ENCODE measurements at regions not wholly inside any gene's neighbourhood (a gene's known extent, or its start where the extent isn't known, plus 50 kb on each side); places are given as distances from the start of the nearest gene placed in this dataset.

DNA sequence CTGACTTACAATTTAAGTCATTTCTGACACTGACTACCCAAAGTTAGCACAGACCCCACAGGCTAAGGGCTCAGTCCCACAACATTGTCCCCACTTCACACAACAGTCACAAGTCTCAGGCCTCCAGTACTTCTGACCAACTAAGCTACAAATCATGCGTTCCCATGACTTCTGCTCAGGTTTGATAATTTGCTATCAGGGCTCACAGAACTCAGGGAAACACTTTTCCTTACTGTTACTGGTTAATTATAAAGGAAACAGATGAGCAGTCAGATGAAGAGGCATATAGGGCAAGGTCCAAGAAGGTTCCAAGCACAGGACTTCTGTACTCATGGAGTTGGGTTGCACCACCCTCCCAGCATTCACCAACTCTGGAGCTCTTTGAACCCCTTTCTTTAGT, 151.2 kb upstream of the TNR start:
- no peak for DNase-seq (ENCODE audit: low spot score in 2 of 2)
- in situ Hi-C loops (cut with MboI; ENCODE audit: low sequenced_read_pairs): loop anchor here (25.0 kb wide), 1 partner anchor 532 kb away; no protein-coding TSS in a partner anchor
- no peak overlapping the region for H3K4me3 ChIP-seq
- no peaks in the 10 kb centered on the region for H3K27me3 ChIP-seq (ENCODE audit: low read depth)
- H3K4me1 ChIP-seq: no peaks in the 10 kb centered on the region
- no peaks in the 10 kb centered on the region for H3K9me3 ChIP-seq
- no peaks in the 10 kb centered on the region for H3K36me3 ChIP-seq (replicated peaks)

DNA sequence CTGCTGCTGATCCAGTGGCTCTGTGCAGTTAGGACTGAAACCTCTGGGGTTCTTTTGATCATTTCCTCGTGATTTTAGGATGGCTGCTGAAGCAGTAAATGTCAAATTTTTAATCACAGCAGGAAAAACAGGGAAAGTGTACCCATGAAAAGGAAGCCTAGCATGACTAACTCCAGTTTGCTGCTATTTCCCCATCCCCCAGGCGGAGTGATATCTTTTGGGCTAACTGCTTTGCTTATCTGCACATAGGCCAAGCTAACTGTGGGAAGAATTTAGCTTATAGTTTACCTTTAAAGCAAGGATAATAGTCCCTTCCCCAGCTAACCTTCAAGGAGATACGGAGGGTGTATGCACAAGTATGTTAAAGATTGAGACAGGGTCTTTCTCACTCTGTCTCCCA, 149.8 kb upstream of the TNR start:
- DNase-seq (ENCODE audit: low spot score in 2 of 2): no peak
- no peaks in the 10 kb centered on the region for H3K27me3 ChIP-seq (ENCODE audit: low read depth)
- H3K4me1 ChIP-seq: no peaks in the 10 kb centered on the region
- H3K9me3 ChIP-seq: no peaks in the 10 kb centered on the region
- H3K36me3 ChIP-seq (replicated peaks): no peaks in the 10 kb centered on the region
- no peak overlapping the region for H3K4me3 ChIP-seq
- in situ Hi-C loops (cut with MboI; ENCODE audit: low sequenced_read_pairs): loop anchor here (25.0 kb wide), 1 partner anchor 531 kb away; no protein-coding TSS in a partner anchor

GRCh38 chr1:175892686-175893085, 149.3 kb upstream of the TNR start:
- no peaks in the 10 kb centered on the region for H3K4me1 ChIP-seq
- no peaks in the 10 kb centered on the region for H3K36me3 ChIP-seq (replicated peaks)
- H3K9me3 ChIP-seq: no peaks in the 10 kb centered on the region
- H3K4me3 ChIP-seq: no peak overlapping the region
- in situ Hi-C loops (cut with MboI; ENCODE audit: low sequenced_read_pairs): loop anchor here (25.0 kb wide), 1 partner anchor 530 kb away; no protein-coding TSS in a partner anchor
- no peaks in the 10 kb centered on the region for H3K27me3 ChIP-seq (ENCODE audit: low read depth)
- no peak for DNase-seq (ENCODE audit: low spot score in 2 of 2)

- no peaks in the 10 kb centered on the region for H3K9me3 ChIP-seq
- H3K4me1 ChIP-seq: no peaks in the 10 kb centered on the region
- no peaks in the 10 kb centered on the region for H3K36me3 ChIP-seq (replicated peaks)
- no peak overlapping the region for H3K4me3 ChIP-seq
- no peak for DNase-seq (ENCODE audit: low spot score in 2 of 2)
- in situ Hi-C loops (cut with MboI; ENCODE audit: low sequenced_read_pairs): loop anchor here (25.0 kb wide), 1 partner anchor 530 kb away; no protein-coding TSS in a partner anchor
- no peaks in the 10 kb centered on the region for H3K27me3 ChIP-seq (ENCODE audit: low read depth)
These were observed 148.5 kb upstream of the TNR start for GRCh38 chr1:175891783-175892309.

GRCh38 chr1:175890958-175891357, 147.6 kb upstream of the TNR start:
- H3K4me1 ChIP-seq: no peaks in the 10 kb centered on the region
- DNase-seq (ENCODE audit: low spot score in 2 of 2): no peak
- in situ Hi-C loops (cut with MboI; ENCODE audit: low sequenced_read_pairs): loop anchor here (25.0 kb wide), 1 partner anchor 529 kb away; no protein-coding TSS in a partner anchor
- H3K4me3 ChIP-seq: no peak overlapping the region
- H3K36me3 ChIP-seq (replicated peaks): no peaks in the 10 kb centered on the region
- H3K27me3 ChIP-seq (ENCODE audit: low read depth): no peaks in the 10 kb centered on the region
- H3K9me3 ChIP-seq: no peaks in the 10 kb centered on the region

DNA sequence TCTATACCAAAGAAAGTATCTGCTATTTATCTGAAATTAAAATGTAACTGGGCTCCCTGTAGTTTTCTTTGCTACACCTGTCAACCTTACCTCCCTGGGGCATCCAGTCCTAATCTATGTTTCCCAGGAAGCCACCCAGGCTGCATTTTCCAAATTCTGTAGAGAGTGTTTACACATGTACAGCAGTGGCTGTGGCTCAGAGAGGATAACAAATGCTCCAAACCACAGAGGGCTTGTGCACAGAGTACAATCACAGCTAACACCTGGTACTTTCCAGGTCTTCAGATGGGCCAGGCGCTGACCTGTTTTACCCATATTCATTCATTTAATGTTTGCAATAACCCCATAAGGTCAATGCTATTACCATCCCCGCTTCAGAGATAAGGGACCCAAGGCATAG, 146.5 kb upstream of the TNR start:
- Histone ChIP-seq H3K9me3 (no peaks in the 10 kb centered on the region), H3K4me1 (no peaks in the 10 kb centered on the region), H3K27me3 (ENCODE audit: low read depth) (no peaks in the 10 kb centered on the region), H3K4me3 (no peak overlapping the region), H3K36me3 (replicated peaks) (no peaks in the 10 kb centered on the region)
- no peak for DNase-seq (ENCODE audit: low spot score in 2 of 2)
- in situ Hi-C loops (cut with MboI; ENCODE audit: low sequenced_read_pairs): loop anchor here (25.0 kb wide), 1 partner anchor 528 kb away; no protein-coding TSS in a partner anchor

- Histone ChIP-seq H3K36me3 (replicated peaks) (no peaks in the 10 kb centered on the region), H3K9me3 (no peaks in the 10 kb centered on the region), H3K27me3 (ENCODE audit: low read depth) (no peaks in the 10 kb centered on the region), H3K4me1 (no peaks in the 10 kb centered on the region), H3K4me3 (no peak overlapping the region)
- in situ Hi-C loops (cut with MboI; ENCODE audit: low sequenced_read_pairs): loop anchor here (25.0 kb wide), 1 partner anchor 527 kb away; no protein-coding TSS in a partner anchor
- DNase-seq (ENCODE audit: low spot score in 2 of 2): no peak
These were observed 145.6 kb upstream of the TNR start for GRCh38 chr1:175888996-175889395.

GRCh38 chr1:175887981-175888428, 144.6 kb upstream of the TNR start:
- peak; percentile 51 to 80 for DNase-seq (ENCODE audit: low spot score in 2 of 2)
- Histone ChIP-seq H3K36me3 (replicated peaks) (no peaks in the 10 kb centered on the region), H3K9me3 (no peaks in the 10 kb centered on the region), H3K4me1 (no peaks in the 10 kb centered on the region), H3K4me3 (no peak overlapping the region), H3K27me3 (ENCODE audit: low read depth) (no peaks in the 10 kb centered on the region)
- in situ Hi-C loops (cut with MboI; ENCODE audit: low sequenced_read_pairs): loop anchor here (25.0 kb wide), 1 partner anchor 526 kb away; no protein-coding TSS in a partner anchor

DNA sequence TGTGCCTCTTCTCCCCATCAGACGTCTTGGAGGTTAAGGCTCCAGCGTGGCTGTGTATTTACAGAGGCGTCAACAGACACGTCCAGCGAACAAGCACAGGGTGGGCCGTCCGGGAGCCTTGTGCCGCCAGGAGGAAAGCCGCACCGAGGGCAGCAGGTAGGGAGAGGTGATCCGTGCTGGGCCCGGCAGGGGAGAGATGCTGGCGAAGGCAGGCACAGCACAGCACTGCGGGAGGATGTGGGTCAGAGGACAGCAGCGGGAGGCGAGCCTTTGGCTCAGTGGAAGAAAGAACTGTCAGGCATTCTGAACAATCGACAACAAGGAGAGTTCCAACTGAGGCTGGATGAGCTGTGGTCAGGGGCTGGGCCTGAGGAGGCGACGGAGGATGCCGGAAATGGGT, 144.1 kb upstream of the TNR start:
- no peak overlapping the region for H3K4me3 ChIP-seq
- no peaks in the 10 kb centered on the region for H3K27me3 ChIP-seq (ENCODE audit: low read depth)
- in situ Hi-C loops (cut with MboI; ENCODE audit: low sequenced_read_pairs): loop anchor here (25.0 kb wide), 1 partner anchor 525 kb away; no protein-coding TSS in a partner anchor
- H3K36me3 ChIP-seq (replicated peaks): no peaks in the 10 kb centered on the region
- H3K9me3 ChIP-seq: no peaks in the 10 kb centered on the region
- DNase-seq (ENCODE audit: low spot score in 2 of 2): no peak
- no peaks in the 10 kb centered on the region for H3K4me1 ChIP-seq

- Histone ChIP-seq H3K27me3 (ENCODE audit: low read depth) (no peaks in the 10 kb centered on the region), H3K4me1 (no peaks in the 10 kb centered on the region), H3K36me3 (replicated peaks) (no peaks in the 10 kb centered on the region), H3K4me3 (no peak overlapping the region), H3K9me3 (no peaks in the 10 kb centered on the region)
- in situ Hi-C loops (cut with MboI; ENCODE audit: low sequenced_read_pairs): loop anchor here (25.0 kb wide), 1 partner anchor 523 kb away; no protein-coding TSS in a partner anchor
- DNase-seq (ENCODE audit: low spot score in 2 of 2): no peak
These were observed 141.9 kb upstream of the TNR start for GRCh38 chr1:175885326-175885725.

DNA sequence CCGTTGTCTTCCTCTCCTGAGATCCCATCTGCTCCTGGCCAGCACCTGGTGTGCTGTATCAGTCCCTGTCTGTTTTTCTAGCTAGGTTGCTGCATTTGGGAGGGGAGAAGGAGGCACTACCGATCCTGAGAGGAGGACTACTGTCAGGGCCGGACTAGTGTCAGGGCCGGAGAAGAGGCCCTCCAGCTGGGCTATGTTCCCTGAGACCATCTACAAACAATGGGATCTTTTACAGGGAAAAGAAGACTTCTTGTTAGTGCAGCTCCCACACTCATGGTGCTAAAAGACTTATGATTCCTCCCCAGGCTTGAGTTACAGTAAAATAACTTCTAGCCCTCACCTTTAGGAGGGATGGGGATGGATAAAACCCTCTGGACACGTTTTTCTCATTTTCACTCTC, 141.0 kb upstream of the TNR start:
- in situ Hi-C loops (cut with MboI; ENCODE audit: low sequenced_read_pairs): loop anchor here (25.0 kb wide), 1 partner anchor 522 kb away; no protein-coding TSS in a partner anchor
- H3K9me3 ChIP-seq: no peaks in the 10 kb centered on the region
- DNase-seq (ENCODE audit: low spot score in 2 of 2): no peak
- no peaks in the 10 kb centered on the region for H3K36me3 ChIP-seq (replicated peaks)
- H3K4me3 ChIP-seq: no peak overlapping the region
- H3K4me1 ChIP-seq: no peaks in the 10 kb centered on the region
- no peaks in the 10 kb centered on the region for H3K27me3 ChIP-seq (ENCODE audit: low read depth)

- Histone ChIP-seq H3K4me3 (no peak overlapping the region), H3K9me3 (no peaks in the 10 kb centered on the region), H3K36me3 (replicated peaks) (no peaks in the 10 kb centered on the region), H3K27me3 (ENCODE audit: low read depth) (no peaks in the 10 kb centered on the region), H3K4me1 (no peaks in the 10 kb centered on the region)
- no peak for DNase-seq (ENCODE audit: low spot score in 2 of 2)
- in situ Hi-C loops (cut with MboI; ENCODE audit: low sequenced_read_pairs): loop anchor here (25.0 kb wide), 1 partner anchor 520 kb away; no protein-coding TSS in a partner anchor
These were observed 138.8 kb upstream of the TNR start for GRCh38 chr1:175882192-175882591.

GRCh38 chr1:175881246-175881976, 138.0 kb upstream of the TNR start:
- no peak for DNase-seq (ENCODE audit: low spot score in 2 of 2)
- H3K4me3 ChIP-seq: no peak overlapping the region
- H3K27me3 ChIP-seq (ENCODE audit: low read depth): no peaks in the 10 kb centered on the region
- no peaks in the 10 kb centered on the region for H3K36me3 ChIP-seq (replicated peaks)
- H3K4me1 ChIP-seq: no peaks in the 10 kb centered on the region
- H3K9me3 ChIP-seq: no peaks in the 10 kb centered on the region
- in situ Hi-C loops (cut with MboI; ENCODE audit: low sequenced_read_pairs): loop anchor here (25.0 kb wide), 1 partner anchor 519 kb away; no protein-coding TSS in a partner anchor

DNA sequence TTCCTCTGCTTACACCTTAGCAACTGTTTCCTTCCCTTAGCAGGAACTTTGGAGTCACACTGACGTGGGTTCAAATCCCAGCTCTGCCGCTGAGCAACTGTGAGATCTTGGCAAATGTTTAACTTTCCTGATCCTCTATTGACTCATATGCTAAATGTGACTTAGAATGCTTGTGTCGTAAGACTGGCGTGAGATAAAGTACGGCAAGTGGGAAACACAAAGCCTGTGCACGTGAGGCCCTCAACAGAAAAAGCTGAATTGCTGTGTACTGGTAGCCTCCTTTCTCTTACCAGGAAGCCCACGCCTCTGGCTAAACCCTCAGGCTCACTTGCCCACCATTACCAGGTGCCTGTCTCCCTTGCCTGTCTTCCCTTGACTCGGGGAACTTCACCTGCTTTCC, 135.4 kb upstream of the TNR start:
- no peak for DNase-seq (ENCODE audit: low spot score in 2 of 2)
- Histone ChIP-seq H3K36me3 (replicated peaks) (no peaks in the 10 kb centered on the region), H3K27me3 (ENCODE audit: low read depth) (no peaks in the 10 kb centered on the region), H3K4me1 (no peaks in the 10 kb centered on the region), H3K9me3 (no peaks in the 10 kb centered on the region), H3K4me3 (no peak overlapping the region)
- in situ Hi-C loops (cut with MboI; ENCODE audit: low sequenced_read_pairs): loop anchor here (25.0 kb wide), 1 partner anchor 516 kb away; no protein-coding TSS in a partner anchor
